ENCODE measurements at regions not wholly inside any gene's neighbourhood (a gene's known extent, or its start where the extent isn't known, plus 50 kb on each side); places are given as distances from the start of the nearest gene placed in this dataset.

DNA sequence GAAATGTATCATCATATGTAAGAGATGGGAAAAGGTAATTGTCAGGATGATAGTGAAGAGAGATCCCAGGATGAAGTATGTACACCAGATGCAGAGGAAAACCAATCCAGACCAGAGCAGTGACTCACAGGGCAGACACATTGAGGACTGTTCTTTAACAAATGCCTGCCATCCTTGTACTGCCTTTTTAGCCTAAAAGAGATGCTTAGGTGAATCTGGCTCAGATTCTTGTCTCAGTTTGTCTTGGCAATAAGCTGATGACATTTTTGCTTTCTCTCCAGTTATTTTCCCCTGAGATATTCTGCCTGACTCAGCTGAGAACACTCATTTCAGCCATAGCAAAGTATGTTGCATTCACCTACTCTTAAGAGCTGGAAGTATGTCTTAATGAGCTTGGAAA, 405.3 kb upstream of the USP15 start:
- no peaks in the 10 kb centered on the region for H3K27me3 Mint-ChIP-seq (ENCODE audit: low read depth in 3 of 3)

DNA sequence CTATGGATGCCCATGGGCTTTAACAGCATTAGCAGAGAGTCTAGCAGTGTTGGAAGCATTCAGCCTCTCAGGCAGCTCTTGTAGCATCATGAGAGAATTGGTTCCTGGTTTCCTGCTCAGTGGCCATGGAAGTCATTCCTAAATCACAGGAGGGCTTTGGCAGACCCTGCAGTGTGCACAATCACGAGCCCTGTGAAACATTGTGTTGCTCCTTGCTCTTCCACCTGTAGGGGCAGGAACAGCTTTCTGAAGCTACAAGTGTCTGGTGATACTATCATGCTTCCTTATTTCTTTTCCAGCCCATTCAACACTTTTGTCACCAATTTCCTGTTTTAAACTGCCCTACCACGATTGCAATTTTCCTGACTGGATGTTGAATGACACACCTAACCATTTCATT, 402.2 kb upstream of the USP15 start:
- no peaks in the 10 kb centered on the region for H4K20me1 ChIP-seq (ENCODE audit: insufficient read depth, low read length)
- no peaks in the 10 kb centered on the region for H3K36me3 Mint-ChIP-seq
- no peaks in the 10 kb centered on the region for H3K27me3 Mint-ChIP-seq (ENCODE audit: low read depth in 3 of 3)
- no peak for DNase-seq
- TF ChIP-seq CTCF (IDR thresholded peaks at IDR 0.05) = no peak
- no peak overlapping the region for H3K9ac ChIP-seq (ENCODE audit: insufficient read depth, low read length, poor library complexity, severe bottlenecking)
- H3K27me3 ChIP-seq (ENCODE audit: control insufficient read depth in 2 of 2, insufficient read depth in 2 of 2, low read length in 2 of 2) = no peaks in the 10 kb centered on the region
- H3K9me3 ChIP-seq (replicated peaks in 1 of 2; ENCODE audit: control insufficient read depth in 1 of 2, insufficient read depth in 1 of 2, low read length in 2 of 2) = no peaks in the 10 kb centered on the region
- no peaks in the 10 kb centered on the region for H3K4me1 ChIP-seq (ENCODE audit: control insufficient read depth in 1 of 2, insufficient read depth in 2 of 2, low read length in 2 of 2)
- H2AFZ ChIP-seq (ENCODE audit: insufficient read depth, low read depth, low read length, poor library complexity, severe bottlenecking) = no peak overlapping the region
- H3K4me3 ChIP-seq (replicated peaks in 1 of 3; ENCODE audit: low read depth in 2 of 3, low read length in 3 of 3) = no peak overlapping the region
- no peak overlapping the region for H3K27ac Mint-ChIP-seq
- no peaks in the 10 kb centered on the region for H3K36me3 ChIP-seq (replicated peaks in 1 of 2; ENCODE audit: control insufficient read depth in 1 of 2, insufficient read depth in 2 of 2, low read length in 2 of 2)
- H3K9me3 Mint-ChIP-seq = peaks cover 3 to 11% (median 6%) of the 10 kb centered on the region in 7 donors
- no peak overlapping the region for H3K27ac ChIP-seq (ENCODE audit: low read depth in 1 of 2, low read length in 2 of 2)
- no peaks in the 10 kb centered on the region for H3K79me2 ChIP-seq (ENCODE audit: insufficient read depth, low read length)
- intact Hi-C loops (cut with micrococcal nuclease) = no loop called here
- H3K4me1 Mint-ChIP-seq = peaks cover 3% of the 10 kb centered on the region
- no peak overlapping the region for H3K4me2 ChIP-seq (replicated peaks; ENCODE audit: extremely low read depth, low read length, poor library complexity, severe bottlenecking)
- no peak overlapping the region for H3K4me3 Mint-ChIP-seq
- 89% methylated on average over 1 of the region's 2 CpGs for whole genome bisulfite sequencing (ENCODE audit: insufficient coverage)

More for the DNA sequence above, 405.3 kb upstream of the USP15 start:
- DNase-seq = no peak
- intact Hi-C loops (cut with micrococcal nuclease) = no loop called here
- H3K27ac ChIP-seq (ENCODE audit: low read depth in 1 of 2, low read length in 2 of 2) = no peak overlapping the region
- H3K27me3 ChIP-seq (ENCODE audit: control insufficient read depth in 2 of 2, insufficient read depth in 2 of 2, low read length in 2 of 2) = no peaks in the 10 kb centered on the region
- Mint-ChIP-seq H3K27ac (no peak overlapping the region), H3K4me3 (no peak overlapping the region), H3K36me3 (no peaks in the 10 kb centered on the region), H3K9me3 (peaks cover 8 to 18% (median 12%) of the 10 kb centered on the region in 7 donors), H3K4me1 (peaks cover 3% of the 10 kb centered on the region)
- TF ChIP-seq CTCF (IDR thresholded peaks at IDR 0.05) = no peak
- no peaks in the 10 kb centered on the region for H3K4me1 ChIP-seq (ENCODE audit: control insufficient read depth in 1 of 2, insufficient read depth in 2 of 2, low read length in 2 of 2)
- H3K4me3 ChIP-seq (replicated peaks in 1 of 3; ENCODE audit: low read depth in 2 of 3, low read length in 3 of 3) = no peak overlapping the region
- no peaks in the 10 kb centered on the region for H3K36me3 ChIP-seq (replicated peaks in 1 of 2; ENCODE audit: control insufficient read depth in 1 of 2, insufficient read depth in 2 of 2, low read length in 2 of 2)
- no peak overlapping the region for H3K4me2 ChIP-seq (replicated peaks; ENCODE audit: extremely low read depth, low read length, poor library complexity, severe bottlenecking)
- no peaks in the 10 kb centered on the region for H3K9me3 ChIP-seq (replicated peaks in 1 of 2; ENCODE audit: control insufficient read depth in 1 of 2, insufficient read depth in 1 of 2, low read length in 2 of 2)
- H3K79me2 ChIP-seq (ENCODE audit: insufficient read depth, low read length) = no peaks in the 10 kb centered on the region
- no peak overlapping the region for H2AFZ ChIP-seq (ENCODE audit: insufficient read depth, low read depth, low read length, poor library complexity, severe bottlenecking)
- no peak overlapping the region for H3K9ac ChIP-seq (ENCODE audit: insufficient read depth, low read length, poor library complexity, severe bottlenecking)
- no peaks in the 10 kb centered on the region for H4K20me1 ChIP-seq (ENCODE audit: insufficient read depth, low read length)

Measured in CD14-positive monocyte (primary cell).